WERI-Rb-1 (cell line): ENCODE measurements at regions not wholly inside any gene's neighbourhood (a gene's known extent, or its start where the extent isn't known, plus 50 kb on each side); places are given as distances from the start of the nearest gene placed in this dataset.

Experiments
- DNase-seq: peaks from one replicate; pipeline ENCODE4 v3.0.0-alpha.2; 2020
- H3K27ac ChIP-seq: fragments of 250-450 bp; sonication (Bioruptor Pico); 2 replicates; pipeline ENCODE4 v1.5.1; 2020; ENCODE audit warnings: mild to moderate bottlenecking, moderate library complexity
- H3K27me3 ChIP-seq: fragments of 250-450 bp; sonication (Bioruptor Pico); 2 replicates; pipeline ENCODE4 v1.5.1; 2021; ENCODE audit warnings: mild to moderate bottlenecking, low read depth, moderate library complexity; ENCODE audit not compliant: insufficient read depth, severe bottlenecking
- H3K36me3 ChIP-seq: fragments of 250-450 bp; sonication (Bioruptor Pico); 2 replicates; pipeline ENCODE4 v1.5.1; 2020; ENCODE audit warnings: mild to moderate bottlenecking, moderate library complexity
- H3K4me3 ChIP-seq: 2 replicates; pipeline ENCODE4 v1.5.1; 2011; ENCODE audit warnings: low read depth, mild to moderate bottlenecking, control low read depth, low read length
- H3K9me3 ChIP-seq: fragments of 250-450 bp; sonication (Bioruptor Pico); 2 replicates; pipeline ENCODE4 v1.5.1; 2021; ENCODE audit warnings: mild to moderate bottlenecking, moderate library complexity; ENCODE audit not compliant: severe bottlenecking
- TF ChIP-seq, protein P1 (sequence below): IDR thresholded peaks from 2 replicates; pipeline ENCODE4 v1.5.1; 2011; ENCODE audit warnings: low read depth, mild to moderate bottlenecking, control low read depth, inconsistent platforms, low read length

DNA sequence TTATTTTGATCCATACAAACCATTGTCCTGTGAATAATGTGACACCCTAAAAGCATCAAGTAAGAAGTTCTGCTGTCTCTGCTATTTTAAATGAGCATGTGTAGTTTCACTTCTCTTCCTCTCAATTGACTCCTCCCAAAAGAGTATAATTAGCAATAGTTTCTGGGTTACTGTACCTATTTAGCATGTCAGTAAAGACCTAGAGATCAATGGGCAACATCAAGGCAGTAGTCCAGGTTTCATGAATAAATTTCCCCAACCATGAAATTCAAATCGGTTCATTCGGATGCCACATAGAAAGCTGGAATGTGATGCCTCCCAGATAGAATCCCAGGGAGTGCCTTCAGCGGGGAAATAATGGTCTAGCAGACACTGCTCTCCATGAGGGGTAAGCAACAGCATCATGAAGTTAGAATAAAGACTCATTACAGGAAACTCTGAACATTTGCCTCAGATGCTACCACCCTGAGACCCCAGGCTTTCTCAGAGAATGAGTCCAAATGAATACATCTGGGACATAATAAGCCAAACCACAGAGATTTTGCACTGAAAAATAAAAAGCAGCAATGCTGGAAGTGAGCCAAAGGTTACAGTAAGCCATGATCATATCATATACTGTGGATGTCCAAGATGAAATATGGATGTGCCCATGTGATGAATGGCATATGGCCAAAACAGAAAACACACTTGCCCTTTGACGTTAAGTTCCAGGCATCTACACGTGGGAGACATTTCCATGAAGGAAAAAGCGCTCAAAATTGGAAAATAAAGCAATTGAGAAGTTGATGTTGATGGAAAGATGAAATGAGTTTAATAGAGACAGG is 1107.0 kb upstream of the SEMA6A start:
- H3K4me3 ChIP-seq = no peak overlapping the region
- no peak for DNase-seq
- no peaks in the 10 kb centered on the region for H3K36me3 ChIP-seq
- H3K27ac ChIP-seq = no peak overlapping the region
- no peaks in the 10 kb centered on the region for H3K27me3 ChIP-seq
- TF ChIP-seq, protein P1, sequence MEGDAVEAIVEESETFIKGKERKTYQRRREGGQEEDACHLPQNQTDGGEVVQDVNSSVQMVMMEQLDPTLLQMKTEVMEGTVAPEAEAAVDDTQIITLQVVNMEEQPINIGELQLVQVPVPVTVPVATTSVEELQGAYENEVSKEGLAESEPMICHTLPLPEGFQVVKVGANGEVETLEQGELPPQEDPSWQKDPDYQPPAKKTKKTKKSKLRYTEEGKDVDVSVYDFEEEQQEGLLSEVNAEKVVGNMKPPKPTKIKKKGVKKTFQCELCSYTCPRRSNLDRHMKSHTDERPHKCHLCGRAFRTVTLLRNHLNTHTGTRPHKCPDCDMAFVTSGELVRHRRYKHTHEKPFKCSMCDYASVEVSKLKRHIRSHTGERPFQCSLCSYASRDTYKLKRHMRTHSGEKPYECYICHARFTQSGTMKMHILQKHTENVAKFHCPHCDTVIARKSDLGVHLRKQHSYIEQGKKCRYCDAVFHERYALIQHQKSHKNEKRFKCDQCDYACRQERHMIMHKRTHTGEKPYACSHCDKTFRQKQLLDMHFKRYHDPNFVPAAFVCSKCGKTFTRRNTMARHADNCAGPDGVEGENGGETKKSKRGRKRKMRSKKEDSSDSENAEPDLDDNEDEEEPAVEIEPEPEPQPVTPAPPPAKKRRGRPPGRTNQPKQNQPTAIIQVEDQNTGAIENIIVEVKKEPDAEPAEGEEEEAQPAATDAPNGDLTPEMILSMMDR = no peak
- no peaks in the 10 kb centered on the region for H3K9me3 ChIP-seq

DNA sequence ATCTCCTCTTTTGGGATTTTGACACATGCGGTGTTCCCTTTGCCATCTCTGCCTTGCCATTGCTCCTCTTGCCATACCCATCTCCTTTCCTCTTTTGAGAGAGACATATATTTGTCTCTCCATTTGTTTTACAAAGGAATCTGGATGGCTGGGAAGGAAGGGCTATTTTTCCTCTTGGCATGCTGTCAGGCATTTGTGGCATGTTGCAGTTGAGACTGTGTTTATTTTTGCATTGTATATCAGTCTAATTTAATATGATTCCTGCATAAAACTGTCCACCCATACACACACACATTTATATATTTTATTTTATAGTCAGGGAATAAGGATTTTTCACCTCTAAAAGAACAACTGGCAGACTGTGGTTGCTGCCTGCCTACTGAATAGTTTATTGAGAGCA is 1105.8 kb upstream of the SEMA6A start:
- no peaks in the 10 kb centered on the region for H3K9me3 ChIP-seq
- H3K36me3 ChIP-seq = no peaks in the 10 kb centered on the region
- H3K27ac ChIP-seq = no peak overlapping the region
- no peak overlapping the region for H3K4me3 ChIP-seq
- DNase-seq = no peak
- TF ChIP-seq, protein P1 = no peak
- no peaks in the 10 kb centered on the region for H3K27me3 ChIP-seq

DNA sequence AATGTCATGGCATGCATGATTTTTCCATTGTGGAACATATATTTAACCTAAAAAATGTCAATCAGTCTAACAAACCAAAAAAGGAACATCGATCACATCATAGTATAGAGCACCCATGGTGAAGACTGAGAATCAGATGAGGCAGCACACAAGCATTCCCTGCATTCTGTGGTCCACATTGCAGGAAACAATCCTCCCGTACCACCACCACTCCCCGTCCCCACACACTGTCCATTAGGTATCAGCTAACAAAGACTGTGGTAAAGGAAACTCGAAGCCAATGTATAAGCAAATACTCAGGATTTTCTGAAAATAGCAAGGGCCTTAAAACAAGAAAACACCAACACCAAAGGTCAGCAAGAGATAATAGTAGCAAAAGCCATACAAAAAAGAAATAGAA is 1104.4 kb upstream of the SEMA6A start:
- TF ChIP-seq, protein P1 = no peak
- Histone ChIP-seq H3K27me3 (no peaks in the 10 kb centered on the region), H3K9me3 (no peaks in the 10 kb centered on the region), H3K4me3 (no peak overlapping the region), H3K36me3 (no peaks in the 10 kb centered on the region), H3K27ac (no peak overlapping the region)
- no peak for DNase-seq

DNA sequence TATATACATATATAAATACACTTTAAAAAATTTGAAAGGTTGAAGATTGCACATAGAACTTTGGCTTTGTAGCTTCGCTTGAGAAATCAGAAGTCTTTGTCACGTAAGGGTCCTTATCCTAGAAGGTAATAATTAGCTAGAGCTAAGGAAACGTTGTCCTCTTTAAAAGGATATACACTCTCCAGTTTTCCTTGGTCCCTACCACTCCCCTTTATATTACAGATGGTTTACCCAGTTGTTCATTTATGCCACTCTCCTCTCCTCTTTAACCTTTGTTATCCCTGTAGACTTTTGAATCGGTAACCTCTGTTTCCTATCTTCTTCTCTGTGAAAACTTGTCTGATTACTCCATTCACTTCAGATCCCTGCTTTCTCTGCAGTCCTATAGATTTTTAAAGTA is 1101.0 kb upstream of the SEMA6A start:
- Histone ChIP-seq H3K27ac (no peak overlapping the region), H3K27me3 (no peaks in the 10 kb centered on the region), H3K36me3 (no peaks in the 10 kb centered on the region), H3K4me3 (no peak overlapping the region), H3K9me3 (no peaks in the 10 kb centered on the region)
- TF ChIP-seq, protein P1 = no peak
- DNase-seq = no peak

DNA sequence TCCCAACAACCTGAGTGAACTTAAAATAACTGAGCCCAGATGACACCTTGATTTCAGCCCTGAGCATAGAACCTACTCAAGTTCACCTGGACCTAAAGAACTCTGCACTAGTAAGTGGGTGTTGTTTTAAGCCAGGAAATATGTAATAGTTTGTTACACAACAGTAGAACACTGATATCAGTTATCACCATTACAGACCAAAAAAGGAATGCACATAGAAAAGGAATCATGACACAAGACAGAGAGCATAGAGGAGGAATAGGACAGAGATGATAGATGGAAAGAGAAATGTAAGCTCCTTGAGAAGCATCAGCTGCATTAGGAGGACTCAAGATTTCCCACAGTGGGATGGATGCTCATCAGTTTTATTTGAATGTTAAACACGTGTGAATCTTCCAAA is 1096.9 kb upstream of the SEMA6A start:
- Histone ChIP-seq H3K4me3 (no peak overlapping the region), H3K27ac (no peak overlapping the region), H3K9me3 (no peaks in the 10 kb centered on the region), H3K27me3 (no peaks in the 10 kb centered on the region), H3K36me3 (no peaks in the 10 kb centered on the region)
- TF ChIP-seq, protein P1 = no peak
- no peak for DNase-seq

DNA sequence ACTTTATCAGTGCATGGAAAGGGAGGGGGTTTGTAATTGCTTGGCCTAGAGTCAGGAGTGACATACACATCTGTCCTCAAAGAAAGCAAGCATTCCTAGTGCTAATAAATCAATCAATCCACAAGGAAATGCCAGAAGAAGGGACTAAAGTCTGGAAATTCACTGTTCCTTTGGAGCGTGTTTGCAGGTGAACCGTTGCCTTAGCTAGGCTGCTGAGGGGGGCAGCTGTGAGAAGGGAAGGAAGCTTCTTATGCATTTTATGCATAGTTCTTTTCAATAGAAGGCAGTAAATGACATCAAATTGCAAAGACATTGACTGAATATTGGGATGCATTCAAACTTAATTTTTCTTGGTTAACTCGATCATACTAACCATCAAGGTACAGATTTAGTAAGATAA is 1092.5 kb upstream of the SEMA6A start:
- Histone ChIP-seq H3K9me3 (no peaks in the 10 kb centered on the region), H3K27me3 (no peaks in the 10 kb centered on the region), H3K27ac (no peak overlapping the region), H3K4me3 (no peak overlapping the region), H3K36me3 (no peaks in the 10 kb centered on the region)
- no peak for DNase-seq
- TF ChIP-seq, protein P1 = no peak
